KOPT-K1 (cell line): ENCODE measurements at regions not wholly inside any gene's neighbourhood (a gene's known extent, or its start where the extent isn't known, plus 50 kb on each side); places are given as distances from the start of the nearest gene placed in this dataset.
A peak's percentile ranks its signal among the peaks of the same experiment; 100 is the strongest.
"Not testable (repeated sequence)": the region's sequence is repeated elsewhere in the genome, so short reads cannot be mapped to it uniquely, and the experiment has no call there.

Experiments
- H3K27ac ChIP-seq: fragments of 200-600 bp; sonication (generic); 2 replicates; pipeline ENCODE4 v1.5.1; 2016; ENCODE audit warnings: antibody characterized with exemption, mild to moderate bottlenecking, low read depth, low read length; ENCODE audit not compliant: poor library complexity, severe bottlenecking
- H3K36me3 ChIP-seq: fragments of 200-600 bp; sonication (generic); 2 replicates; pipeline ENCODE4 v1.5.1; 2017; ENCODE audit warnings: antibody characterized with exemption, mild to moderate bottlenecking, low read length, moderate library complexity; ENCODE audit not compliant: insufficient read depth
- H3K9me3 ChIP-seq: fragments of 200-600 bp; sonication (generic); 2 replicates; pipeline ENCODE4 v1.5.1; 2017; ENCODE audit warnings: antibody characterized with exemption, low read length, mild to moderate bottlenecking; ENCODE audit not compliant: insufficient read depth, poor library complexity, severe bottlenecking

- Histone ChIP-seq H3K36me3 (no peaks in the 10 kb centered on the region), H3K27ac (no peak overlapping the region)
Observed at GRCh38 chr6:141539617-141540016, 593.1 kb upstream of the GJE1 start.

DNA sequence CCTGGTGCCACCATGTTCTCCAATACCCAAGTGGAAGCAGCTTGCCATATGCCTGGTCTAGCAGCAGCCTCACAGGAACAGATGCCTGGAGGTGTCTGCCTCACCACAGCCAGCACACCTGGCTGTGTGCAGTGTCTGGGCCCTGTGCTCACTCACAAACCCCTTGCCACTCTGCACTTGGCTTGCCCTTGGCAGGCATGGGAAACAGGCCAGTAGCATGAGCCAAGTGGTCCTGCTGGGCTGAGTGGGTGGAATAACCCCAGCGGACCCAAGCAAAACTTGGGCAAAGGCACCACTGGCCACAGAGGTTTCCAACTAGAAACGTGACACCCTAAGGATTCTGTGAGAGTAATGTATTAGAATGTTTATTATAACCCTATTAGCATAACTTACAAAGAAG is 600.5 kb upstream of the GJE1 start:
- Histone ChIP-seq H3K27ac (no peak overlapping the region), H3K36me3 (no peaks in the 10 kb centered on the region), H3K9me3 (peaks cover 17% of the 10 kb centered on the region)

More at GRCh38 chr6:141539617-141540016, 593.1 kb upstream of the GJE1 start:
- H3K9me3 ChIP-seq, result no peaks in the 10 kb centered on the region

GRCh38 chr6:141531040-141531439 is 601.7 kb upstream of the GJE1 start:
- H3K36me3 ChIP-seq, result no peaks in the 10 kb centered on the region
- H3K9me3 ChIP-seq, result peaks cover 17% of the 10 kb centered on the region
- no peak overlapping the region for H3K27ac ChIP-seq

DNA sequence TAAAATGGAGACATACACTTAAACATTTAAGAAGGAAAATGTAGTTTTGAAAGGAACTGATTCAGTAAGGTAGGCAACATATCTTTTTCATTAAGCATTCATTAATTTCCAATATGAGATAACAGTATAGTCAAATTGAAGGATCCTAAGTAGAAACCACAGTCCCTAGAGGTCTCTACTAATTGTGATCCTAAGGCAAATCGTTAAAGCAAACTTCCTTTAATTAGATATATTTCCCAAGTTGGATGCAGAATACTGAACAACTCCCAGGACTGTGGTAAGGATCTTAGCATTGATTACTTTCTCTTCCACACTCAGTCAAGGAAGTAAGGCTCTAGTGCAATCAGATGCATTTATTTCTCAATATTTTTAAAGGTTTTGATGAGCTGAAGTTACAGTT is 604.1 kb upstream of the GJE1 start:
- Histone ChIP-seq H3K27ac (no peak overlapping the region), H3K36me3 (no peaks in the 10 kb centered on the region), H3K9me3 (peaks cover 17% of the 10 kb centered on the region)

DNA sequence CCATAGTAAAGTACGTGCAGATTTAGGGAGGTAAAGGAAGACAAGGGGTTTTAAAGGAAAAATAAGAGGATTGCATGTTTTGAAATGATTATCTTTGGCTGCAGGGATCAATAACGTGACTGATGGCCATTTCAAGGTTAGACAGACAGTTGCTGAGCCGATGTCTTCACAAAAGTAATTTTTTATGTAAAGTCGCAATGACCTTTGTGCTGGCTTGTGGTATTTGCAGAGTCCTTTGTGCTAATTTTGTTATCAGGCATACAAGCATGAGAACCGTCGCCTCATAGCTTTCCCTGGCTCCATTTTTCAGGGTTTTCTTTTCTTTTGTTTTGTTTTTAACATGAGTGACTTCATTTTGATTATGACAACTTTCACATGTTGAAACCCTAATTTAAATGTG is 605.7 kb upstream of the GJE1 start:
- H3K36me3 ChIP-seq, result no peaks in the 10 kb centered on the region
- H3K27ac ChIP-seq, result no peak overlapping the region
- H3K9me3 ChIP-seq, result peaks cover 13% of the 10 kb centered on the region

DNA sequence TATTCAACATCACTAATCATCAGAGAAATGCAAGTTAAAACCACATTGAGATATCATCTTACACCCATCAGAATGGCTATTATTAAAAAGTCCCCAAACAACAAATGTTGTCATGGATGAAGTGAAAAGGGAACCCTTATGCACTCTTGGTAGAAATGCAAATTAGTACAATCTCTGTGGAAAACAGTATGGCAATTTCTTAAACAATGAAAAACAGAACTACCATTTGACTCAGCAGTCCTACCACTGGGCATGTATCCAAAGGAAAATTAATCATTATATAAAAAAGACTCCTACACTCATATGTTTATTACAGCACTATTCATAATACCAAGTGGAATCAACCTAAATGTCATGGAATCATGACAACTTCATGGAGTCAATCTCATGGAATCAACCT is 611.3 kb upstream of the GJE1 start:
- Histone ChIP-seq H3K9me3 (no peaks in the 10 kb centered on the region), H3K36me3 (no peaks in the 10 kb centered on the region), H3K27ac (no peak overlapping the region)

- Histone ChIP-seq H3K9me3 (peaks cover 12% of the 10 kb centered on the region), H3K27ac (peak overlapping the region; percentile 50)
Observed at GRCh38 chr6:141513830-141514229, 618.9 kb upstream of the GJE1 start.

GRCh38 chr6:141510803-141511202 is 621.9 kb upstream of the GJE1 start:
- H3K36me3 ChIP-seq, result no peaks in the 10 kb centered on the region
- H3K9me3 ChIP-seq, result peaks cover 26% of the 10 kb centered on the region
- H3K27ac ChIP-seq, result no peak overlapping the region

More at GRCh38 chr6:141513830-141514229, 618.9 kb upstream of the GJE1 start:
- H3K36me3 ChIP-seq, result no peaks in the 10 kb centered on the region

DNA sequence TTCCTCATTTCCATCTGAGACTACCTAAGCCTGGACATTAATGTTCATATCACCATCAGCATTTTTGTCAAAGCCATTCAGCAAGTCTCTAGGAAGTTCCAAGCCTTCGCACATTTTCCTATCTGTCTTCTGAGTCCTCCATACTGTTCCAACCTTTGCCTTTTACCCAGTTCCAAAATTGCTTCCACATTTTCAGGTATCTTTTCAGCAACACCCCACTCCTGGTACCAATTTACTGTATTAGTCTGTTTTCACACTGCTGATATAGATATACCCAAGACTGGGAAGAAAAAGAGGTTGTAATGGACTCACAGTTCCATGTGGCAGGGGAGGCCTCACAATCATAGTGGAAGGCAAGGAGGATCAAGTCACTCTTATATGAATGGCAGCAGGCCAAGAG is 626.7 kb upstream of the GJE1 start:
- H3K36me3 ChIP-seq, H3K27ac ChIP-seq: not testable (repeated sequence)

GRCh38 chr6:141504318-141504717 is 628.4 kb upstream of the GJE1 start:
- H3K36me3 ChIP-seq, H3K27ac ChIP-seq: not testable (repeated sequence)
- peaks cover 37% of the 10 kb centered on the region for H3K9me3 ChIP-seq

More for the DNA sequence above, 626.7 kb upstream of the GJE1 start:
- peaks cover 37% of the 10 kb centered on the region for H3K9me3 ChIP-seq

DNA sequence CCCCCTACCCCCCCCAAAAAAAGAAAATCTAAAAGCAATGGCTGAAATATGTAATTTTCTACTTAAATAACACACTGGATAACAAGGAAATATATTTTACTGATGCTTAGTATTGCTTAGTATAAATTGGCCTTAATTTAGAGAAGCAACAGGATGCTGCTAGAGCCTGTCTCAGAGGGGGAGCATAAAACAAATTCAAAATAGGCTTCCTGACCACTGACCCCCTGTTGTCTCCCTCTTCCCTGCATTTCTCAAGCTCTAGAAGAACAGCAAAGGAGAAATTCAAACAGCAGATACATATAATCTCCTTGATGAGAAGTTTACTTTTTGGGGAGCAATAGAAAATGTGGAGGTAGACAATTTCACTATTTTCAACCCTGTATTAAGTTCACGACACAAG is 631.1 kb upstream of the GJE1 start:
- Histone ChIP-seq H3K36me3 (no peaks in the 10 kb centered on the region), H3K27ac (no peak overlapping the region), H3K9me3 (peaks cover 36% of the 10 kb centered on the region)

DNA sequence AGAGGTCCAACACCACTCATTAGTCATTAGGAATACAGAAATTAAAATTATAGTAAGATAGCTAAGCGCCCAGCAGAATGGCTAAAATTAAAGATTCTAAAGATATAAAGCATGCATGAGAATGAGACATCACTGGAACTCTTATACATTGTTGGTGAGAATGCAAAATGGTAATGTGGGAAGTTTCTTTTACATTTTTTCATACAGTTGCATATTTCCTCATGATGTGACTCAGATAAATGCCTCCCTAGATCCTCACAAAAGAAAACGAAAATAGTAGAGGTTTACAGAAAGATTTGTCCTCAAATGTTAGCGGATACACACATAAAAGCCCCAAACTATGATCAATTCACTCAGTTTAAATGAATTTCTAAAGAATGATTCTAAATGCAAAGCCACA is 633.7 kb upstream of the GJE1 start:
- Histone ChIP-seq H3K9me3 (peaks cover 10% of the 10 kb centered on the region), H3K27ac (no peak overlapping the region), H3K36me3 (no peaks in the 10 kb centered on the region)

DNA sequence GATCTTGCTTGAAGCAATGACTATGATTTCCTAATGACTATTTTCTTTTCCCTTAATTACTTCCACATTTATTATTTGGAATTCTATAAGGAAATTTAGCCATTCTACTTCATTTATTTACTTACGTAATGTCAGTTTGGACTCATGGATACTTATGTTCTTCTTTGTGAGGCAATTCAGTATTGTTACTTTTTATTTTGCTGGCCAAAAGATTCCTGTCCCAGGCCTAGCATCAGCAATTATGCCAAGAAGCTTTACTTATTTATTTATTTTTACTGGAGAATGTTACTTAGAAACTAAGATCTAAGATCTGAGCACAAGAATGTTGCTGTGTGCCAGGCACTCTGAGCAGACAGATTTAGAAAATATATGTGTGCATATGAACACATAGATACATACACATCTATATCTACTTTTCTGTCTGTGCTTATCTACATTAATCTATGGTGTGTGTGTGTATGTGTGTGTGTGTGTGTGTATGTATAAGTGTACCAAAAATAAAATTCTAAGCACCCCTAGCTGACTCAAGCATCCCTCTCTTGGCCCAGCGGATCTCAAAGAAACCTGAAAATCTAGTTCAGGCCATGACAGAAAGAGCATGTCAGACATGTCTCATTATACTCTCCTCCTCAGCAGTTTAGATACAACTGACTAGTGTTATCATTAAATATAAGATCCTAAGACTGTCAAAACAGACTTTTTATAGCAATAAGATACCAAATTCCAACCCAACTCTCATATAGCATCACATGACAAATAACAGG is 640.0 kb upstream of the GJE1 start:
- no peak overlapping the region for H3K27ac ChIP-seq
- H3K9me3 ChIP-seq, result peaks cover 11% of the 10 kb centered on the region
- H3K36me3 ChIP-seq, result no peaks in the 10 kb centered on the region

DNA sequence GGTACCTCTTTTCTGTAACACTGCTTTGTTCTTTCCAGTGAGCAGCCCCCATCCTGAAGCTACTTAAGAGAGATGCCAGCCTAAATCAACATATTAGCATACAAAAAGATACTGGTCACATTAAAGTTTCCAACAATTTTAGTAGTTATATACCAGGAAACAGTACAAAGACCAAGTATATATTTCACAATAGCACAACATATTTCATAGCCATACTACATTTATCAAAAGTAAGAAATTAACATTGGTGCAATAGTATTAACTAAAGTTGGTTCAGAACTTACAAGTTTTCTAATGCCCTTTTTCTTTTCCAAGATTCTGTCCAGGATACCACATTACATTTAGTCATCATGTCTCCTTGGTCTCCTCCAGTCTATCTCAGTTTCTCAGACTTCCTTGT is 641.0 kb upstream of the GJE1 start:
- Histone ChIP-seq H3K27ac (no peak overlapping the region), H3K36me3 (no peaks in the 10 kb centered on the region), H3K9me3 (peaks cover 6% of the 10 kb centered on the region)

DNA sequence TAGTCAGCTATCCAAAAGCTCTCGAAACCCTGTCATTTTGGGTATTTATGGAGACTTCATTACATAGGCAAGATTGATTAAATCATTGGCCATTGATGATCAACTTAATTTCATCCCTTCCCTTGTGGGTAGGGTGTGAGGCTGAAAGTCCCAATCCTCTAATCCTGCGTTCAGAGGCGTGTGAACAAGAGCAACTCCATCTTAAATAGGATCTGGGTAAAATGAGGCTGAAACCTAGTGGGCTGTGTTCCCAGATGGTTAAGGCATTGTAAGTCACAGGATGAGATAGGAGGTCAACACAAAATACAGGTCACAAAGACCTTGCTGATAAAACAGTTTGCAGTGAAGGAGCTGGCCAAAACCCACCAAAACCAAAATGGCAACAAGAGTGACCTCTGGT is 641.7 kb upstream of the GJE1 start:
- Histone ChIP-seq H3K27ac (no peak overlapping the region), H3K9me3 (peaks cover 9% of the 10 kb centered on the region), H3K36me3 (no peaks in the 10 kb centered on the region)

GRCh38 chr6:141488488-141488887 is 644.2 kb upstream of the GJE1 start:
- Histone ChIP-seq H3K9me3 (peaks cover 14% of the 10 kb centered on the region), H3K27ac (no peak overlapping the region), H3K36me3 (no peaks in the 10 kb centered on the region)
